HG03342 (cell line): ENCODE measurements at regions not wholly inside any gene's neighbourhood (a gene's known extent, or its start where the extent isn't known, plus 50 kb on each side); places are given as distances from the start of the nearest gene placed in this dataset.
"Not testable (repeated sequence)": the region's sequence is repeated elsewhere in the genome, so short reads cannot be mapped to it uniquely, and the experiment has no call there.

ENCODE experiments used
- ATAC-seq: cut with Tn5 transposase; IDR thresholded peaks from one replicate; pipeline ENCODE4 v1.9.1; 2021; ENCODE audit warnings: mild to moderate bottlenecking, moderate library complexity; ENCODE audit not compliant: unreplicated experiment

DNA sequence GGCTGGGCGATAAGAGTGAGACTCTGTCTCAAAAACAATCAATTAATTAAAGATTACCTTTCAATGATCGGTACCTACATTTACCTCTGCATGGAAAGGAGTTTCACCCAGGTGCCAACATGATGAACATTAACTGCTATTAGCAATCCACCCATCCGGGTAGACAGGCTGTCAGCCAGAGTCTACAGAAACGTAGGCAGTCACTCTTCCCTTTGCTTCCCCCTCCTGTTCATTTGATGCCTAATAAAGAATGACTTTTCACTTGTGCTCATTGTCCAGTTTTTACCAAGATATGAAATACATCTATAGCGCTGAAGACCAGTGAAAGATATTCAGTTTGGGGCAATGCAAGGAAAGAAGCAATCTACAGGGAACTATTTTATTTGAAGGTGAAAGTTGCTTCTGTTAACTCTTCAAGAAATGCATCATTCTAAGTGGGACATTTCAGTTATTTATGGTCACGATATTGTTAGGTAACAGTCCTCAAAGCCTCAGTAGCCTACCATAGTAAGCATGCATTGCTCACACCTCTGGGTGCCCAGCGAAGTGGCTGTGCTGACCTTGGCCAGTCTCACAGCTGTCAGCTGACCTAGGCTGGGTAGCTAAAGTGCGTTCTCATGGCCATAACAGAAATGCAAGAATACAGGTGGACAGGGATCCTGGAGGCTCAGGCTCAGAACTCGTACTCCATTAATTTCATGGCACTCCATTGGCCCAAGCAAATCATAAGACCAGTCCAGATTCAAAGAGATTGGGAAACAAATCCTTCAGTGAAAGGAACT is 87.2 kb upstream of the DMRT1 start:
- no peak for ATAC-seq

DNA sequence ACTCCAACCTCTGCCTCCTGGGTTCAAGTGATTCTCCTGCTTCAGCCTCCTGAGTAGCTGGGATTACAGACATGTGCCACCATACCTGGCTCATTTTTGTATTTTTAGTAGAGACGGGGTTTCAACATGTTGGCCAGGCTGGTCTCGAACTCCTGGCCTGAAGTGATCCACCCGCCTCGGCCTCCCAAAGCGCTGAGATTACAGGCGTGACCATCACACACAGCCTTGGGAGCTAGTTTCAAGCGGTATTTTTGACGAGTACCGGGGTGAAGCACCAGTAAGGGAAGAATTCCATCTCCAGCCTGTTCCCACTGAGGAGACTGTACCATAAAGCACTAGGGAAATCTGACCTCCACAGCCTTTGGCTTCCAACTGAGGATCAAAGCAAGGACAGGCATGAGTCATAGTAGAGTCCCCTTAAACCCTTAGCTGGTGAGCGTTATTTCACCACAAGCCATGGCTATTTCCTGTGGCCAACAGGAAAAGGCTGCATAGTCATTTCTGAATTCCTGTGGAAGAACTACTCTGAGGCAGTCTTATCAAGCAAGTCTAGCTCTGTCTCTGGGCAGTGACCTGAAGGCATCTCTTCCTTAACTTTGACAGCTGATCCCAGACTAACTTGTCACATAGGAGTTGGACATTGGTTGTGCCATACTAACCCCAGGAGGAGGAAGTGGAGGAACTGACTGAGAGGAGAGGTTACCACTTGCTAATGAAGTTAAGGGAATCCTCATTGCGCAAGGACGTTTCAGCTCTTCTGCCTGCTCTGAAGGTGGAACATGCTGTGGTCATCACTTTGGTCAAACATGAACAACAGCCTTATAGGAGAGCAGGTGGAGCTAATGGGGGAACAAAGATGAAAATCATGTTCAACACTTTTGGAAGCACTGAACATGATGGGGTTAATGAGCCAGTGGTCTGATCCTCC is 85.8 kb upstream of the DMRT1 start:
- ATAC-seq, result no peak

- ATAC-seq, result no peak
Observed at GRCh38 chr9:757246-757881, 84.1 kb upstream of the DMRT1 start.

GRCh38 chr9:758146-758545 is 83.4 kb upstream of the DMRT1 start:
- ATAC-seq, result no peak

GRCh38 chr9:759541-759940 is 82.0 kb upstream of the DMRT1 start:
- no peak for ATAC-seq

- no peak for ATAC-seq
Observed at GRCh38 chr9:759983-760736, 81.3 kb upstream of the DMRT1 start.

- ATAC-seq, result no peak
Observed at GRCh38 chr9:761176-761792, 80.2 kb upstream of the DMRT1 start.

DNA sequence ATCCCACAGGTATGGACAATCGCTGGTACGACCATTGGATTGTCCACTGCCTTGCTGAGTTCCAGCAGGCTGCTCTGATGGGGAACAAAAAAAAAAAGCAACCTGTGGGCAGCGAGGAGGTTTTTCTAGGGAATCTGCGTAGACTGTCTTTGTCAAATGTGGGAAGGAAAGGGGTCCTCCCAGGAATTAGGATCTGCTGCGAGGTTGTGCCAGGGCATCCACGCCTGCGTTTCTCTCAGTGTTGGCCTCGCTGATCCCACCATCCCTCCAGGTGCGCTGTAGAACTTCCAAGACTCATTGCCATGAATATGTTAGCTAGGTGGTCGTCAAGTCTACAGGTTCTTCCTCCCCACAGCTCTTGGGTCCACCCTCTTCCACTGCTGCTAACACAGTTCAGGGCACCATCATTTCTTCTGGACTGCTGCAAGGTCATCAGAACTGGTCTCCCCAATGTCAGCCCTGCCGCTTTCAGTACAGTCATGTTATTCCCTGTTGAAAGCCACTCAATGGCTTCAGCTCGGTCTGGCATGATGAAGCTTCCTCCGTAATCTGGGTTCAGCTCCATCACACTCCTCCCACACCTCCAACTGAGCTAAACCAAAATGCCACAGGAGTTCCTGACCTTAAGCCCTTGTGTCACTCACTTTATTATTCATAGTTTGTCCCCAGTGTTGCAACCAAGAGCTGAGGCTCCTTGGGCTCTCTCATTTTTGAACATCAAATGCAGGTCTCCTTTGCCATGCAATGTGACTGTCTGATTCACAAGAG is 79.5 kb upstream of the DMRT1 start:
- ATAC-seq, result no peak

DNA sequence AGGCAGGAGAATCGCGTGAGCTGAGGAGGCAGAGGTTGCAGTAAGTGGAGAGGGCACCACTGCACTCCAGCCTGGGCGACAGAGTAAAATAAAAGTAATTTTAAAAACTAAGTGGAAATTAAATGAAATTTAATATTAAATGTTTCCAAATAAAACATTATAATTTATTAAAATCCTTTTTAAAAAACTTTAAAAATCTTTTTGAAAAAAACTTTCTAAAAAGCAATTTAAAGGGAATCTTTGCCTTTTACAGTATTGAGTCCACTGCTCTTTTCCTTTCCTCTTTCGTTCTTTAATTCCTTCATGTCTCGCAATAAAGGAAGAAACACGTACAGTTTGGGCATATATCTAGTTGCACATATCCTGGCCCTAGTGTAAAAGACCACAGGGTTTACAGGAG is 77.8 kb upstream of the DMRT1 start:
- ATAC-seq, result no peak

DNA sequence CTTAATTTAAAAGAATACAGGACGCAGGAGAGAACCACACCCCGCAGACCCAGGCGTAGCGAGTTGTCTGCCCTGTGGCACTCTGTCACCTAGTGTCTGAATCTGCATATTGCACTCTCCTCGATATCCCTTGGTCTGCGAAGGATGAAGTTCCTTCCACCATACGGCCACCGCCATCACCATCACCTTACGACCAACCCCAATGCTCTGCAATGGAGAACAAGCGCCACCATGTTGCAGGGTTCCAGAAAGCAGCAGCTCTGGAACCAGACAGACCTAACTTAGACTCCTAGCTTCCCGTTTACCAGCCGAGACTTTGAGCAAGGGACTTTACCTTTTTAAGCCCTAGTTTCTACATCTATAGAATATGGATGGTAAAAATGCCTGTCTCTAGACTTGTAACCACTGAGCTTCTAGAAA is 77.4 kb upstream of the DMRT1 start:
- peak; percentile 90 for ATAC-seq

DNA sequence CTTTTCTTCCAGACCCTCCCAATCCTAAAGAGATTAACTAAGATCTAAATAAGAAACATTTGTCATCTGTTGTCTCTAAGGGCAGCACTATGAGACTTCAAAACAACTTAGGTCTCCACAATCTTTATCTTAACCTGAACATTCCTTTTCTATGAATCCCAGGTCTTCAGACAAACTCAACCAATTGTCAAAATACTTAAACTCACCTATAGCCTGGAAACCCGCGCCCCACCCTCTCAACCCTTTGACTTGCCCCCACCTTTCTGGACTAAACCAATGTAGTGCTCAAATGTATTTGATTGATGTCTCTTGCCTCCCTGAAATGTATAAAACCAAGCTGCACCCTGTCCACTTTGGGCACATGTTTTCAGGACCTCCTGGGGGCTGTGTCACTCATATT is 76.5 kb upstream of the DMRT1 start:
- ATAC-seq, result no peak

DNA sequence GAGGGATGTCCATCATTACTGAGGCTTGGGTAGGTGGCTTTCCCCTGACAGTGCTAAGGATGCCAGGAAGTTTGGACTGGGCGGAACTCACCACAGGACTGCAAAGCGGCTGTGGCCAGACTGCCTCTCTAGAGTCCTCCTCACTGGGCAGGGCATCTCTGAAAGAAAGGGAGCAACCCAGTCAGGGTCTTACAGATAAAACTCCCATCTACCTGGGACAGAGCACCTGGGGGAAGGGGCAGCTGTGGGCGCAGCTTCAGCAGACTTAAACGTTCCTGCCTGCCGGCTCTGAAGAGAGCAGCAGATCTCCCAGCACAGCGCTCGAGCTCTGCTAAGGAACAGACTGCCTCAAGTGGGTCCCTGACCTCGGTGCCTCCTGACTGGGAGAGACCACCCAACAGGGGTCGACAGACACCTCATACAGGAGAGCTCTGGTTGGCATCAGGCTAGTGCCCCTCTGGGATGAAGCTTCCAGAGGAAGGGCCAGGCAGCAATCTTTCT is 74.4 kb upstream of the DMRT1 start:
- ATAC-seq, result not testable (repeated sequence)

DNA sequence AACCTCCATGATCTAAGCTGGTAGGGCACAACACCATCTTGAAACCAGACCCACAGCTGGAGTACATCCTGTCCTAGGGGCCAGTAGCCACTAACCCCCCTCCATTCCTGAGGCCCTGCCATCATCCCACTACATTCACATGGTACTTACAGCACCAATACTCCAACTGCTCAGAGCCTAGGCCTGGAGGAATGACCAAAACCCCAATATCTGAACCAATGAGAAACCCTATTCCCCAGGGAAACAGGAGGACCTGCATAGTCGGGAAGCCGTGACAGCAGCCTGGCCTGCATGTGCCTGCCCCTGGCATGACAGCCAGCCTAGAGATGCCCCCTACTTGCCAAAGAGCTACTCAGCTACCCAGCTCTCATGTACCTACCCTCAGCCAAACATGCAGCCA is 65.4 kb upstream of the DMRT1 start:
- ATAC-seq, result no peak

DNA sequence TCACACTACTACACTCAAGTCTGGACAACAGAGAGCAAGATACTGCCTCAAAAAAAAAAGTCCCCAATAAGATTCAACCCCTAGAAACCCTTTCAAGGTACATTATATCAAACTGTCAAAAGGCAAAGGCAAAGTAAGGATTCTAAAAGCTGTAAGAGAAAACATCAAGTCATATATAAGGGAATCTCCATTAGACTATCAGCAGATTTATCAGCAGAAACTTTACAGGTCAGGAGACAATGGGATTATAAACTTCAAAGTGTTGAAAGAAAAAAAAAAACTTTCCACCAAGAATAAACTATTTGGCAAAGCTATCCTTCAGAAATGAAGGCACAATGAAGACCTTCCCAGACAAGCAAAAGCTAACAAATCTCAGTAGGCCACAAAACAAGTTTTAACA is 63.5 kb upstream of the DMRT1 start:
- no peak for ATAC-seq

DNA sequence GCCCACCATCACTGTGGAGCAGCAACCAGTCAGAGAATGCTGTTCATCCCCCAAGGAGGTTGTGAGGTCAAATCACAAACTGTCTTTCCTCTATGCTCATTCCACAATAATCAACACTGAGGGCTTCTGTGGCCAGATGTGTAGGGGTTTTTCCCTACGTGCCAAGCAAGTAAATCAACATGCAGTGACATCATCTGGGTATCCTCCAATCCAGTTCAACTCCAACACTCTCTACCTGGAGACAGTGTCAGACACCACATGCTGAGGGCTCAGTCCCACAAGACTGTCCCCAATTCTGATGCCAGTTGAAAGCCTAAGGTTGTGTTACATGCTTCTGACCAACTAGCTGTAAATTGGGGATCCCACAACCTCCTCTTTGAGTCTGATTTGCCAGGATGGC is 57.3 kb upstream of the DMRT1 start:
- no peak for ATAC-seq

- no peak for ATAC-seq
Observed at GRCh38 chr9:784916-785315, 56.6 kb upstream of the DMRT1 start.

DNA sequence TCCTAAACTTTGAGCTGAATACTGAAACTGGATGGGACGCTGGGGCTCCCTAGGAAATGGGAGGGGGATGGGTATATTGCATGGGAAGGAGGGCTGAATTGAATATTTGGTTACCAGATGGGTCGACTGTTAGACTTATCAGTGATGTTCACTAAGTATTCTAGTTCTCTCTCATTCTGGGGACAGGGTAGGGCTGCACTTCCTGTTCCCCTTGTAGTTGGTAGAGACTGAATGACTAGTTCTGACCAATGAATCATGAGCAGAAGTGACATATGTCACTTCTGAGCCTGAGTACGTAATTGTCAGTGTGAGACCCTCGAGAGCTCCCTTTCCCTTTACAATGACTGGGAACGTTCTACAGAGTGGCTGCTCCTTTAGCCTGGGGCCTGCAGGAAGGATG is 55.5 kb upstream of the DMRT1 start:
- no peak for ATAC-seq

- no peak for ATAC-seq
Observed at GRCh38 chr9:786405-786804, 55.1 kb upstream of the DMRT1 start.

GRCh38 chr9:788777-789176 is 52.7 kb upstream of the DMRT1 start:
- ATAC-seq, result no peak
